Sigmoid colon (tissue), 4 donors: ENCODE measurements at regions not wholly inside any gene's neighbourhood (a gene's known extent, or its start where the extent isn't known, plus 50 kb on each side); places are given as distances from the start of the nearest gene placed in this dataset.

Experiments
- CTCF ChIP-seq, 4 experiments: fragments of 450-650 bp in 3 of 4; fragments of 200-600 bp in 1 of 4; IDR thresholded peaks; one replicate each; pipeline ENCODE4 v1.5.1; 2016 to 2019; ENCODE audit warnings: antibody characterized with exemption in 4 of 4, mild to moderate bottlenecking in 3 of 4, moderate library complexity in 2 of 4
- EP300 ChIP-seq, 4 donors: sonication (generic); formaldehyde crosslinking; IDR thresholded peaks; one replicate each; pipeline ENCODE4 v1.6.1; 2017; ENCODE audit warnings: antibody characterized with exemption in 4 of 4
- POLR2A ChIP-seq, 2 donors: fragments of 450-650 bp; IDR thresholded peaks; one replicate each; pipeline ENCODE4 v1.6.1; 2016; ENCODE audit warnings: antibody characterized with exemption in 2 of 2, mild to moderate bottlenecking in 2 of 2, moderate library complexity in 2 of 2
- POLR2AphosphoS5 ChIP-seq, 4 donors: sonication (generic); formaldehyde crosslinking; IDR thresholded peaks; one replicate each; pipeline ENCODE4 v1.6.1; 2017; ENCODE audit warnings: antibody characterized with exemption in 4 of 4

GRCh38 chr6:164035900-164036485, 621.5 kb downstream of the QKI start:
- TF ChIP-seq CTCF (IDR thresholded peaks at IDR 0.05) (no peak), POLR2A (IDR thresholded peaks at IDR 0.05) (no peak), POLR2AphosphoS5 (IDR thresholded peaks at IDR 0.05) (no peak), EP300 (IDR thresholded peaks at IDR 0.05) (no peak)
